Astrocyte (in vitro differentiated cells and primary cell): ENCODE measurements at regions not wholly inside any gene's neighbourhood (a gene's known extent, or its start where the extent isn't known, plus 50 kb on each side); places are given as distances from the start of the nearest gene placed in this dataset.

Experiments used
- DNase-seq: peaks from one replicate; pipeline ENCODE4 v3.0.0-alpha.2; 2010; ENCODE audit warnings: low read depth
- FAIRE-seq: peaks from 2 replicates; lab custom pipeline; 2011; peaks lifted over from hg19 to GRCh38; lab: Jason Lieb, UNC
- H2AFZ ChIP-seq: 2 replicates; pipeline ENCODE4 v1.6.0; 2012; ENCODE audit warnings: low read depth, low read length, inconsistent platforms
- H3K27ac ChIP-seq: 2 replicates; pipeline ENCODE4 v1.5.1; 2011; ENCODE audit warnings: low read depth, low read length, inconsistent platforms
- H3K27me3 ChIP-seq: 2 replicates; pipeline ENCODE4 v1.6.0; 2011; ENCODE audit warnings: low read length, inconsistent platforms; ENCODE audit not compliant: insufficient read depth
- H3K36me3 ChIP-seq: 2 replicates; pipeline ENCODE4 v1.5.1; 2011; ENCODE audit warnings: low read length, inconsistent platforms; ENCODE audit not compliant: insufficient read depth
- H3K4me1 ChIP-seq: 2 replicates; pipeline ENCODE4 v1.5.1; 2011; ENCODE audit warnings: low read length, inconsistent platforms; ENCODE audit not compliant: insufficient read depth
- H3K4me2 ChIP-seq: 2 replicates; pipeline ENCODE4 v1.6.0; 2012; ENCODE audit warnings: low read length, inconsistent platforms
- H3K4me3 ChIP-seq: 2 replicates; pipeline ENCODE4 v1.5.1; 2011; ENCODE audit warnings: low read depth, mild to moderate bottlenecking, low read length, inconsistent platforms; ENCODE audit not compliant: insufficient read depth
- H3K79me2 ChIP-seq: 2 replicates; pipeline ENCODE4 v1.6.0; 2012; ENCODE audit warnings: mild to moderate bottlenecking, low read length, inconsistent platforms; ENCODE audit not compliant: insufficient read depth
- H3K9ac ChIP-seq: 2 replicates; pipeline ENCODE4 v1.6.0; 2012; ENCODE audit warnings: mild to moderate bottlenecking, low read length, inconsistent platforms
- H3K9me3 ChIP-seq: 2 replicates; pipeline ENCODE4 v1.5.1; 2012; ENCODE audit warnings: low read depth, mild to moderate bottlenecking, low read length, inconsistent platforms; ENCODE audit not compliant: insufficient read depth
- H4K20me1 ChIP-seq: 2 replicates; pipeline ENCODE4 v1.6.0; 2012; ENCODE audit warnings: low read length, inconsistent platforms; ENCODE audit not compliant: insufficient read depth
- H3K27ac Mint-ChIP-seq: one replicate; pipeline ENCODE4 v1.8.0; 2021; ENCODE audit warnings: mild to moderate bottlenecking, mixed read lengths; ENCODE audit not compliant: unreplicated experiment
- H3K27me3 Mint-ChIP-seq: one replicate; pipeline ENCODE4 v1.8.0; 2021; ENCODE audit warnings: low read depth, mixed read lengths; ENCODE audit not compliant: unreplicated experiment
- H3K36me3 Mint-ChIP-seq: one replicate; pipeline ENCODE4 v1.8.0; 2021; ENCODE audit warnings: low read depth, mixed read lengths; ENCODE audit not compliant: unreplicated experiment
- H3K4me1 Mint-ChIP-seq: one replicate; pipeline ENCODE4 v1.8.0; 2021; ENCODE audit warnings: low read depth, mixed read lengths; ENCODE audit not compliant: unreplicated experiment
- H3K4me3 Mint-ChIP-seq: one replicate; pipeline ENCODE4 v1.8.0; 2021; ENCODE audit warnings: mild to moderate bottlenecking, moderate library complexity, mixed read lengths; ENCODE audit not compliant: unreplicated experiment
- H3K9me3 Mint-ChIP-seq: one replicate; pipeline ENCODE4 v1.8.0; 2021; ENCODE audit warnings: mild to moderate bottlenecking, mixed read lengths; ENCODE audit not compliant: unreplicated experiment
- EZH2 ChIP-seq: IDR thresholded peaks from 2 replicates; pipeline ENCODE4 v1.6.1; 2012; ENCODE audit warnings: mild to moderate bottlenecking, low read length, inconsistent platforms; ENCODE audit not compliant: insufficient read depth
- TF ChIP-seq, protein P1 (sequence below): IDR thresholded peaks from 2 replicates; pipeline ENCODE4 v1.5.1; 2011; ENCODE audit warnings: low read depth, mild to moderate bottlenecking, inconsistent platforms, low read length, moderate library complexity; ENCODE audit not compliant: insufficient read depth

- Histone ChIP-seq H3K27ac (no peak overlapping the region), H3K4me1 (peaks cover 23% of the 10 kb centered on the region), H2AFZ (no peak overlapping the region), H3K9ac (no peak overlapping the region), H3K4me2 (no peak overlapping the region), H3K79me2 (no peaks in the 10 kb centered on the region), H3K4me3 (no peak overlapping the region), H3K36me3 (no peaks in the 10 kb centered on the region), H3K27me3 (peaks cover 4% of the 10 kb centered on the region), H4K20me1 (no peaks in the 10 kb centered on the region), H3K9me3 (no peaks in the 10 kb centered on the region)
- TF ChIP-seq, protein P1, sequence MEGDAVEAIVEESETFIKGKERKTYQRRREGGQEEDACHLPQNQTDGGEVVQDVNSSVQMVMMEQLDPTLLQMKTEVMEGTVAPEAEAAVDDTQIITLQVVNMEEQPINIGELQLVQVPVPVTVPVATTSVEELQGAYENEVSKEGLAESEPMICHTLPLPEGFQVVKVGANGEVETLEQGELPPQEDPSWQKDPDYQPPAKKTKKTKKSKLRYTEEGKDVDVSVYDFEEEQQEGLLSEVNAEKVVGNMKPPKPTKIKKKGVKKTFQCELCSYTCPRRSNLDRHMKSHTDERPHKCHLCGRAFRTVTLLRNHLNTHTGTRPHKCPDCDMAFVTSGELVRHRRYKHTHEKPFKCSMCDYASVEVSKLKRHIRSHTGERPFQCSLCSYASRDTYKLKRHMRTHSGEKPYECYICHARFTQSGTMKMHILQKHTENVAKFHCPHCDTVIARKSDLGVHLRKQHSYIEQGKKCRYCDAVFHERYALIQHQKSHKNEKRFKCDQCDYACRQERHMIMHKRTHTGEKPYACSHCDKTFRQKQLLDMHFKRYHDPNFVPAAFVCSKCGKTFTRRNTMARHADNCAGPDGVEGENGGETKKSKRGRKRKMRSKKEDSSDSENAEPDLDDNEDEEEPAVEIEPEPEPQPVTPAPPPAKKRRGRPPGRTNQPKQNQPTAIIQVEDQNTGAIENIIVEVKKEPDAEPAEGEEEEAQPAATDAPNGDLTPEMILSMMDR: no peak
- TF ChIP-seq EZH2: no peak
- peaks cover 22% of the 10 kb centered on the region for H3K27me3 Mint-ChIP-seq
- H3K9me3 Mint-ChIP-seq: peaks cover 3% of the 10 kb centered on the region
- no peak overlapping the region for H3K27ac Mint-ChIP-seq
- no peak overlapping the region for H3K4me3 Mint-ChIP-seq
- FAIRE-seq (no peak), DNase-seq (no peak)
- no peaks in the 10 kb centered on the region for H3K36me3 Mint-ChIP-seq
- peaks cover 14% of the 10 kb centered on the region for H3K4me1 Mint-ChIP-seq
Measured at GRCh38 chr21:41662761-41663160, 104.1 kb downstream of the RIPK4 start.

GRCh38 chr21:41662161-41662560 is 104.7 kb downstream of the RIPK4 start:
- H3K79me2 ChIP-seq: no peaks in the 10 kb centered on the region
- H3K9me3 ChIP-seq: no peaks in the 10 kb centered on the region
- no peak overlapping the region for H3K4me3 ChIP-seq
- Mint-ChIP-seq H3K36me3 (no peaks in the 10 kb centered on the region), H3K4me3 (no peak overlapping the region), H3K27me3 (peaks cover 26% of the 10 kb centered on the region), H3K27ac (no peak overlapping the region), H3K9me3 (peaks cover 3% of the 10 kb centered on the region), H3K4me1 (peaks cover 14% of the 10 kb centered on the region)
- H3K27me3 ChIP-seq: peaks cover 4% of the 10 kb centered on the region
- TF ChIP-seq, protein P1: no peak
- no peak for TF ChIP-seq EZH2
- FAIRE-seq (no peak), DNase-seq (no peak)
- H4K20me1 ChIP-seq: no peaks in the 10 kb centered on the region
- no peak overlapping the region for H2AFZ ChIP-seq
- no peak overlapping the region for H3K9ac ChIP-seq
- no peak overlapping the region for H3K27ac ChIP-seq
- H3K4me2 ChIP-seq: no peak overlapping the region
- no peaks in the 10 kb centered on the region for H3K36me3 ChIP-seq
- peaks cover 23% of the 10 kb centered on the region for H3K4me1 ChIP-seq

DNA sequence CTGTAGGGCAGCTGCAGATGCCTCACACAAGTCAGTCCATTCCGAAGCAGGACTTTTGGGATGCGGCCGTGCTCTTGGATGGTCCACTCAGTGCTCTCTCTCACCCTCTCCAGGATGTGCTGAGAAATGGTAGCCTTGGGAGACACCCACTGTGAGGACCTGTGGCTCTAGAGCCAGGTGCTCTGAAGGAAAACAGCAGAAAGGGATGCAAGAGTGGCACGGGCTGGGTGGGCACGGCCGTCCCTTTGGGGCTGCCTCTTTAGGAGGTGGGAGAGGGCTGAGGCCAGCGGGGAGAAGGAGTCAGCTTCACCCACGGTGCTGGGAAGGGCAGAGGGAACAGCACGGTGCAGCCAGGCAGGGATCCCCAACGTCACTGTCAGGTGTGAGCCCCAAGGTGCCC is 106.1 kb downstream of the RIPK4 start:
- Histone ChIP-seq H3K9me3 (no peaks in the 10 kb centered on the region), H3K27ac (no peak overlapping the region), H3K4me3 (no peak overlapping the region), H3K27me3 (peaks cover 4% of the 10 kb centered on the region), H4K20me1 (no peaks in the 10 kb centered on the region), H2AFZ (no peak overlapping the region), H3K4me1 (peaks cover 23% of the 10 kb centered on the region), H3K79me2 (no peaks in the 10 kb centered on the region), H3K36me3 (no peaks in the 10 kb centered on the region), H3K9ac (no peak overlapping the region), H3K4me2 (no peak overlapping the region)
- no peak for DNase-seq
- no peak for FAIRE-seq
- Mint-ChIP-seq H3K4me3 (no peak overlapping the region), H3K27ac (no peak overlapping the region), H3K27me3 (peaks cover 26% of the 10 kb centered on the region), H3K36me3 (no peaks in the 10 kb centered on the region), H3K4me1 (peaks cover 14% of the 10 kb centered on the region), H3K9me3 (peaks cover 2% of the 10 kb centered on the region)
- TF ChIP-seq, protein P1: no peak
- no peak for TF ChIP-seq EZH2
